ENCODE measurements at regions not wholly inside any gene's neighbourhood (a gene's known extent, or its start where the extent isn't known, plus 50 kb on each side); places are given as distances from the start of the nearest gene placed in this dataset.

DNA sequence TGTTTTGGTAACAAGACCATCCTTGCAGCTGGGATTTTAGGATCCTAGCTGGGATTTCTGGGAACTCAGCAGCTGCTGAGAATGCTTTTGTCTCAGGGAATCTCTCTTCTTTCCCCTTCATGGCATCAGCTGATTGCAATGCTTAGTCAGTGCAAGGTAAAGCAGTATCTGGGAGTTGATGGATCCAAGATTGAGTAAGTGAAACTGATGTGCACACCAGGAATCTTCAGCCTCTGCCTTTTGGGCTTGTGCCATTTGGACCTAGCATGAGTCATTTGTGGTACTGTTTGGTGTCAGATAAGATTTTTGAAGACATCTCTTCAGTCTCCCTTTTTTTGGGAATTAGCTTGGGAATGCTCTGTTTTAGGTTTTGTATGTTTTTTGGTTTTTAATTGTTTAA, 363.3 kb upstream of the TFPI start:
- no peak for TF ChIP-seq POLR2A (IDR thresholded peaks at IDR 0.05)
- TF ChIP-seq, protein P1, sequence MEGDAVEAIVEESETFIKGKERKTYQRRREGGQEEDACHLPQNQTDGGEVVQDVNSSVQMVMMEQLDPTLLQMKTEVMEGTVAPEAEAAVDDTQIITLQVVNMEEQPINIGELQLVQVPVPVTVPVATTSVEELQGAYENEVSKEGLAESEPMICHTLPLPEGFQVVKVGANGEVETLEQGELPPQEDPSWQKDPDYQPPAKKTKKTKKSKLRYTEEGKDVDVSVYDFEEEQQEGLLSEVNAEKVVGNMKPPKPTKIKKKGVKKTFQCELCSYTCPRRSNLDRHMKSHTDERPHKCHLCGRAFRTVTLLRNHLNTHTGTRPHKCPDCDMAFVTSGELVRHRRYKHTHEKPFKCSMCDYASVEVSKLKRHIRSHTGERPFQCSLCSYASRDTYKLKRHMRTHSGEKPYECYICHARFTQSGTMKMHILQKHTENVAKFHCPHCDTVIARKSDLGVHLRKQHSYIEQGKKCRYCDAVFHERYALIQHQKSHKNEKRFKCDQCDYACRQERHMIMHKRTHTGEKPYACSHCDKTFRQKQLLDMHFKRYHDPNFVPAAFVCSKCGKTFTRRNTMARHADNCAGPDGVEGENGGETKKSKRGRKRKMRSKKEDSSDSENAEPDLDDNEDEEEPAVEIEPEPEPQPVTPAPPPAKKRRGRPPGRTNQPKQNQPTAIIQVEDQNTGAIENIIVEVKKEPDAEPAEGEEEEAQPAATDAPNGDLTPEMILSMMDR (IDR thresholded peaks at IDR 0.05) = no peak

Data from heart left ventricle (tissue), 13 donors.